Adrenal gland (tissue), 9 donors: ENCODE measurements at regions not wholly inside any gene's neighbourhood (a gene's known extent, or its start where the extent isn't known, plus 50 kb on each side); places are given as distances from the start of the nearest gene placed in this dataset.

Experiments used
- DNase-seq, 7 donors: peaks; one replicate each; pipeline ENCODE4 v3.0.0-alpha.2; 2019 to 2020
- H3K27ac ChIP-seq, 5 donors: fragments of 200-600 bp; sonication (generic) in 4 of 5; 1 replicate in 3 of 5; 2 replicates in 2 of 5; pipeline versions ENCODE4 v1.5.1 to v1.8.0; 2016 to 2020; ENCODE audit warnings: mild to moderate bottlenecking in 1 of 5
- H3K27me3 ChIP-seq: fragments of 200-600 bp; 2 replicates; pipeline ENCODE4 v1.8.0; 2021
- H3K36me3 ChIP-seq, 2 donors: fragments of 200-600 bp; replicated peaks in 1 of 2; 1 replicate in 1 of 2; 2 replicates in 1 of 2; pipeline versions ENCODE4 v1.5.1 to v1.8.0; 2018 to 2022
- H3K4me1 ChIP-seq, 2 donors: fragments of 200-600 bp; replicated peaks in 1 of 2; 1 replicate in 1 of 2; 2 replicates in 1 of 2; pipeline versions ENCODE4 v1.5.1 to v1.8.0; 2018 to 2021
- H3K4me3 ChIP-seq, 4 donors: fragments of 200-600 bp; sonication (generic) in 3 of 4; one replicate each; pipeline ENCODE4 v1.5.1; 2016 to 2018
- H3K9me3 ChIP-seq, 3 donors: fragments of 200-600 bp; sonication (generic) in 1 of 3; replicated peaks in 1 of 3; 1 replicate in 2 of 3; 2 replicates in 1 of 3; pipeline versions ENCODE4 v1.5.1 to v1.8.0; 2016 to 2021
- POLR2A ChIP-seq, 2 donors: fragments of 450-650 bp; IDR thresholded peaks; one replicate each; pipeline ENCODE4 v1.6.1; 2017; ENCODE audit warnings: antibody characterized with exemption in 2 of 2, mild to moderate bottlenecking in 2 of 2, moderate library complexity in 1 of 2
- WGBS, 4 donors: extraction: QIAGEN DNeasy Blood & Tissue Kit in 2 of 4; methylation state at CpG; one replicate each; pipeline versions ENCODE4 v1.1.5 to v1.1.7; 2013 to 2017; 5-methylcytosine and 5-hydroxymethylcytosine counted together
- intact Hi-C, 2 donors: fragments of 100-400 bp; cut with DNase I; formaldehyde crosslinking; loops; one replicate each; pipeline versions ENCODE4 v1.14.1 to v1.15.0; 2022 to 2023
- TF ChIP-seq, protein P1 (sequence below), 6 experiments: fragments of 450-650 bp in 4 of 6; fragments of 200-600 bp in 2 of 6; sonication (generic) in 1 of 6; IDR thresholded peaks; 1 replicate in 5 of 6; 2 replicates in 1 of 6; pipeline versions ENCODE4 v1.5.1 to v1.8.0; 2016 to 2021; ENCODE audit warnings: antibody characterized with exemption in 6 of 6, mild to moderate bottlenecking in 2 of 6, moderate library complexity in 1 of 6
- donor health status: healthy with polysubstance abuse.
- donor health status: Bipolar disorder and iron deficiency.
- donor health status: DM: yes; HTN: yes; CAD: no.
- donor health status: DM: no; HTN: no; CAD: no.
- donor health status: DM: no; HTN: no; CAD: no.

DNA sequence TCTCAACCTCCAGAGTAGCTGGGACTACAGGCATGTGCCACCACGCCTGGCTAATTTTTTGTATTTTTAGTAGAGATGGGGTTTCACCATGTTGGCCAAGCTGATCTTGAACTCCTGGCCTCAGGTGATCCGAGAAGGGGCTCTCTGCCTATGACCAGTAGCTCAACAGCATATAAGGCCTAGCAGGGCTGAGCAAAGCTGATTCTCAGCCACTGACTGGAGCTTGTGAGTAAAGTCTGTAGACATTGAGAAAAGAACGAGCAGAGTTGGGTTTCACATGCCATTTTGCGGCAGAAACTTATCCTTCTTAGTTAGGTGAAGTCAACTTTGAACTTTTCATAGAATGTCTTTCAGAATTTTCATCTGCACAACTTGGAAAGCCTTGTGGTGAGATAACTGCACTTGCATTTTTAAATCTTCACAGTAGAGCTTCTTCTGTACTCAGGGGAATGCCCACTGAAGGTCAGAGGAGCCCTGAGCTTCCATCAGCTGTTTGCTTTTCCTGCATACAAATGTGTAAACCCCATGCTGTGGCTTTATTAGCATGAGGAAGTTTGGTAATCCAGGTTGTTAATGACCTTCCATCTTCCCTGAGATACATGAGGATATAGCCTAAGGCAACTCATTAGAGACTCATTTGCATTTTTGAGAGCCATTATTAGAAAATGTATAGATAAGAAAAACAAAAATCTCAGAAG, 602.4 kb downstream of the METTL4 start:
- H3K36me3 ChIP-seq = no peaks in the 10 kb centered on the region
- TF ChIP-seq, protein P1, sequence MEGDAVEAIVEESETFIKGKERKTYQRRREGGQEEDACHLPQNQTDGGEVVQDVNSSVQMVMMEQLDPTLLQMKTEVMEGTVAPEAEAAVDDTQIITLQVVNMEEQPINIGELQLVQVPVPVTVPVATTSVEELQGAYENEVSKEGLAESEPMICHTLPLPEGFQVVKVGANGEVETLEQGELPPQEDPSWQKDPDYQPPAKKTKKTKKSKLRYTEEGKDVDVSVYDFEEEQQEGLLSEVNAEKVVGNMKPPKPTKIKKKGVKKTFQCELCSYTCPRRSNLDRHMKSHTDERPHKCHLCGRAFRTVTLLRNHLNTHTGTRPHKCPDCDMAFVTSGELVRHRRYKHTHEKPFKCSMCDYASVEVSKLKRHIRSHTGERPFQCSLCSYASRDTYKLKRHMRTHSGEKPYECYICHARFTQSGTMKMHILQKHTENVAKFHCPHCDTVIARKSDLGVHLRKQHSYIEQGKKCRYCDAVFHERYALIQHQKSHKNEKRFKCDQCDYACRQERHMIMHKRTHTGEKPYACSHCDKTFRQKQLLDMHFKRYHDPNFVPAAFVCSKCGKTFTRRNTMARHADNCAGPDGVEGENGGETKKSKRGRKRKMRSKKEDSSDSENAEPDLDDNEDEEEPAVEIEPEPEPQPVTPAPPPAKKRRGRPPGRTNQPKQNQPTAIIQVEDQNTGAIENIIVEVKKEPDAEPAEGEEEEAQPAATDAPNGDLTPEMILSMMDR (IDR thresholded peaks at IDR 0.05) = no peak
- no peak for TF ChIP-seq POLR2A (IDR thresholded peaks at IDR 0.05)
- DNase-seq = no peak
- no peaks in the 10 kb centered on the region for H3K27me3 ChIP-seq
- no peaks in the 10 kb centered on the region for H3K4me1 ChIP-seq
- no peak overlapping the region for H3K4me3 ChIP-seq
- WGBS, 4 donors = 63 to 74% (median 71%) methylated on average over 4 of the region's 4 CpGs
- no peak overlapping the region for H3K27ac ChIP-seq
- H3K9me3 ChIP-seq = no peaks in the 10 kb centered on the region
- intact Hi-C loops = no loop called here

DNA sequence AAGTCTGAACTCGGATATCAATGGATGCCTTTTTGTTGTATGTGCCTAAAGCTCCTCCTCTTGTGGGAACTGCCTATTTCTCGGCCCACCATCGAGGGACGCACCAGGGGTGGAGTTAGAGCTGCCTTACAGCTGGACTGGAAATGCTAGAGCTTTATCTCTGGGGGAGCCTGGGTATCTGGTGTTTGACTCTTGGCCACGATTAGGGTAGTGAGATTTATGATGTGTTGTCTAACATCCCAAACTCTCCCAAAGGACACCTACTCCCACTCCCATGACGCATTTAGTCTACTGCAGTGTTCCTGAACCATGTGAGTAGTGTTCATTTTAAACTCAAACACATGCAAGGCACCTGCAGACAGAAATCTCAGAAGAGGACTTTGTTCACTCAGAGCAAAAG, 594.8 kb downstream of the METTL4 start:
- TF ChIP-seq, protein P1 (IDR thresholded peaks at IDR 0.05) = no peak
- no peak for TF ChIP-seq POLR2A (IDR thresholded peaks at IDR 0.05)
- H3K27me3 ChIP-seq = no peaks in the 10 kb centered on the region
- H3K9me3 ChIP-seq = no peaks in the 10 kb centered on the region
- no peaks in the 10 kb centered on the region for H3K4me1 ChIP-seq
- intact Hi-C loops = no loop called here
- H3K27ac ChIP-seq = no peak overlapping the region
- 32 to 40% (median 38%) methylated on average over 5 to 6 of the region's 6 CpGs for WGBS, 4 donors
- H3K36me3 ChIP-seq = no peaks in the 10 kb centered on the region
- DNase-seq = no peak
- H3K4me3 ChIP-seq = no peak overlapping the region

DNA sequence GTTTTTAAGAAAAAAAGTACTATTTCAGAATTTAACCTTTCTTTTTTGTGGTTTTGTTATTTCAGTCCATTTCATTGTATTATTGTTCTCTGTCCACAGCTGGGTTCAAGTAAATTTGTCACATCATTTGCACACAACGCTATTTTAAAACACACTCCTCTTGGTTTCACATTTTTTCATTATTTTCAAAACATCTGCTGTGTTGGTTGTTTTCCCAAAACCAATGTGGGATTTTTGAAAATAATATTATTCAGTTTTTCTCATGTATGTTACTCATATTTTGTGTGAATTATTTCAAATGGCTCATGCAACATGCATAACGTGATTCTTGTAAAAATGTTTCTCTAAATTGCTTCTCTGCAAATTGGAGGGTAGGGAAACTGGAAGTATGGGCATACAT, 589.2 kb downstream of the METTL4 start:
- H3K27me3 ChIP-seq = no peaks in the 10 kb centered on the region
- TF ChIP-seq, protein P1 (IDR thresholded peaks at IDR 0.05) = no peak
- no peak for TF ChIP-seq POLR2A (IDR thresholded peaks at IDR 0.05)
- H3K9me3 ChIP-seq = no peaks in the 10 kb centered on the region
- no peak overlapping the region for H3K4me3 ChIP-seq
- H3K27ac ChIP-seq = no peak overlapping the region
- WGBS, 4 donors = 50 to 62% (median 58%) methylated on average over 2 of the region's 2 CpGs
- no peak for DNase-seq
- H3K36me3 ChIP-seq = no peaks in the 10 kb centered on the region
- no peaks in the 10 kb centered on the region for H3K4me1 ChIP-seq
- intact Hi-C loops = no loop called here

DNA sequence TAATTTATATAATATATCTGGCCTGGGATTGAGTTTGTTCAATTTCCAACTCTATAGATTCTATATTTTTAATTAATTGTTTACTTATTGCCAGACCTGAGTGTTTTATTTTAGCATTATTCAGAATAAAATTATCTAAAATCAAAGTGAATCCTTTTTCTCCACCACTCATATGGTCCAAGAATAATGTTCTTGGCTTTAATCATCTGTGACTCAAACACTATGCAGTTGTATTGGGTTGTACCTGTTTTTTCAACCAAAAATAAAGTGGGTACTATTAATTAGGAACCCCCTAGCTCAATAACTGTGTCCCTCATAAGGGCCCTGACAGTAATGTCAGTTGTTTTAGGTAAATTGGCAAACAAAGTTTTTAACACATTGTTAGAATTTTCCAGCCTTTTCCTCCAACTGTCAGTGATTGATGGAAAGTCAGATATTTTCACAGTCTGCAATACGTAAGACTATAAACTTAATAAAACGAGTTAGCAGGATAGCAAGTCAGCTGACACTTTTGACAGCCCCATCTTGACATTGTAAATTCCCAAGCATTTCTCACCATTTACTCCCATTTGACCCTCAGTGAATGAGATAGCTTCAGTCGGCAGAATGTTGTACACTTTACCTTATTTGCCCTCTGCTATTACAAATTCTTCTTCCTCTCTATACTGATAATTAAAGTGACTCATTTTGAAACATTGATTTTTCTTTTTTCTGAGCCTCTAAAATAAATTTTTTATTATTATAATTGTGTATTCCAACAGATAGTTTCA, 587.4 kb downstream of the METTL4 start:
- Histone ChIP-seq H3K4me1 (no peaks in the 10 kb centered on the region), H3K27ac (no peak overlapping the region), H3K36me3 (no peaks in the 10 kb centered on the region), H3K27me3 (no peaks in the 10 kb centered on the region), H3K4me3 (no peak overlapping the region), H3K9me3 (no peaks in the 10 kb centered on the region)
- intact Hi-C loops = no loop called here
- 31 to 42% (median 36%) methylated on average over 3 of the region's 3 CpGs for WGBS, 4 donors
- no peak for DNase-seq
- TF ChIP-seq, protein P1 (IDR thresholded peaks at IDR 0.05) = no peak
- TF ChIP-seq POLR2A (IDR thresholded peaks at IDR 0.05) = no peak
